AG09309 (cell line): ENCODE measurements at regions not wholly inside any gene's neighbourhood (a gene's known extent, or its start where the extent isn't known, plus 50 kb on each side); places are given as distances from the start of the nearest gene placed in this dataset.

ENCODE experiments used
- DNase-seq: peaks from one replicate; pipeline ENCODE4 v3.0.0-alpha.2; 2010; ENCODE audit warnings: low read depth
- H3K4me3 ChIP-seq: 2 replicates; pipeline ENCODE4 v1.5.1; 2011; ENCODE audit warnings: mild to moderate bottlenecking, low read depth, low read length, moderate library complexity; ENCODE audit not compliant: control insufficient read depth
- CTCF ChIP-seq: IDR thresholded peaks from 2 replicates; pipeline ENCODE4 v1.5.1; 2011; ENCODE audit warnings: mild to moderate bottlenecking, low read depth, low read length, inconsistent platforms; ENCODE audit not compliant: insufficient read depth, control insufficient read depth; ENCODE audit errors: missing control alignments

DNA sequence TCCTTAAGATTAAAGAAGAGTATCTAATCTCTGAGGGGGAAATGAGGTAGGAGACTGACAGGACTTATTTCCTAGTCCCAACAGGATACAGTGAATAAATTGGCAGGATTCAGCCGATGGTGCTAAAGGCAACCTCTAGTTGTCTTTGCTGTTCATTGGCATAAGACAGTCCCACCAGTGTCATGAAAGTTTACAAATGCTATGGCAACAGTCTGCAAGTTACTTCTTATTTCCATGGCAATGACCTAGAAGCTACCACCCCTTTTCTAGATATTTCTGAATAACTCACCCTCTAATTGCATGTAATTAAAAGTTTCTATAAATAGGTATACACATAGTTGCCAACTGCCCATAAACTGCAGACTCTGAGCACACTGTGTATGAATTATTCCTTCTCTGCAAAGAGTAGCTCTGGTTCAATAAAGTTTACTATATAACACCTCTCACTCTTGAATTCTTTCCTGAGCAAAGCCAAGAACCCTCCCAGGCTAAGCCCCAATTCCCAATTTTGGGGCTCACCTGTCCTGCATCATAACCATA, 172.7 kb upstream of the LRATD1 start:
- H3K4me3 ChIP-seq, result no peak overlapping the region
- TF ChIP-seq CTCF, result no peak
- no peak for DNase-seq

DNA sequence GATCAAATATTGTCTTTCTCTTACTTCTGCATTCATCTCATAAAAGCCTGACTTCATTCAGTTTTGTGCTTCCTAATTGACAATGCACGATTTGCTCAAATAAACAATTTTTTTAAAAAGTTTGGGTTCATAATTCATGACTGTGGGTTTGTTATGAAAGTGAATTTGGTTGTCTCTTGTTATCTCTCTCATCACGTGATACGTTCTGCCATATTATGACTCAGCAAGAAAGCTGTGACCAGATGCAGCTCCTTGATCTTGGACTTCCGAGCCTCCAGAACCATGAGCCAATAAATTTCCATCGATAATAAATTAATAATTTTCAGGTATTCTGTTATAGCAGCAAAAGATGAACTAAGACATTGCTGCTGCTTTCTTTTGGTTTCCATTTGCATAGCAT, 156.5 kb upstream of the LRATD1 start:
- H3K4me3 ChIP-seq, result no peak overlapping the region
- TF ChIP-seq CTCF, result no peak
- no peak for DNase-seq

DNA sequence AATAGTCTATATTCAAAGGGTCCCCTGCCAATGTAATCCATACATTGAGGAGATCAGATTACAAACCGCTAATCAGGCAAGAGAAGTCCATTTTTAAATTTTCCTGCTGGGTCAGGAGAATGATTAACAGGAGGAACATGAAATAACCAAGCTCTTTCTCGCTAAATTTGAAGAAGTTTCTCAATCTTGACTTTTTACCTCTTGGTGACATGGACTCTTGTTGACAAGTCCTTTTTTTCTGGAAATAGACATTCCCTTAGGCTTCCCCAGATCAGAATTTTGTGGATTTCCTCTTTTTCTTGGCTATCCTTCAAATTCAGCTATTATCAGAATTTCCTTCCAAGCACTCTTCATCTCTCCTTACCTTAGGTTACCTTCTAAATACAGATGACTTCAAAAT, 153.0 kb upstream of the LRATD1 start:
- no peak overlapping the region for H3K4me3 ChIP-seq
- no peak for DNase-seq
- no peak for TF ChIP-seq CTCF

DNA sequence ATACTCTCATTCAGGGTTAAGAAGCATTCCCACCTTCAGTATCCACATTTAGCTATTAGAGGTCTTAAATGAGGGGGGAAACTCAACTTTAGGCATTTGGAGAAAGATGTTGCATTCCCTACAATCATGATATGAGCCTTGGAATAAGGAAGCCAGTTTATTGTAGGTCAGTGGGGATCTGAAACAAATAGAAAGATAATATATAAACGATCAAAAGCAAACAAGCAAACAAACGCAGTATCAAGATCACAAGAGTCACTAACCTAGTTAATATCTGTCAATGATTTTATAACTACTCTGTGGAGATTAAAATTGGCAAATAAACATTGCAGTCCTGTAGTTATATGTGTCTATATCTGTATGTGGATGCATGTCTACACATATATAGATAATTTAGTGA, 152.4 kb upstream of the LRATD1 start:
- TF ChIP-seq CTCF, result no peak

DNA sequence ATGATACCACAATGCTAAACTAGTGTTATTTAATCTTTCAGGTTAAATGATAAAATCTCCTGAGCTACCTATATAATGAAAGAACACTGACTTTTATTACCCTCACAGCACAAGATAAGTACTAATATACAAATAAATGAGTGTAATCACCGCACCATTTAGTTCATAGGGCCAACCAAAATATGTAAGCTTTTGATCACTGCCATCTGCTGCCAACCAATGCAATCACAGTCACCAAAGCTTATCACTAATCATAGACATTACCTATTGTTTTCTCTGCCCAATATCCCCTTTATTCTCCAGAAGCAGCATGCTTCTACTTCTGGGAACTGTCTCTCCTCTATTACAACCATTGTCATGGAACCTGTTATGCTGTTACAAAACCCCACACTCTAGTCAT, 151.6 kb upstream of the LRATD1 start:
- no peak for TF ChIP-seq CTCF
- no peak overlapping the region for H3K4me3 ChIP-seq
- no peak for DNase-seq

More for the DNA sequence above, 152.4 kb upstream of the LRATD1 start:
- H3K4me3 ChIP-seq, result no peak overlapping the region
- DNase-seq, result no peak

GRCh38 chr2:14492920-14493503, 139.5 kb upstream of the LRATD1 start:
- peak; percentile 47 for DNase-seq
- H3K4me3 ChIP-seq, result no peak overlapping the region
- no peak for TF ChIP-seq CTCF
